ENCODE measurements at regions not wholly inside any gene's neighbourhood (a gene's known extent, or its start where the extent isn't known, plus 50 kb on each side); places are given as distances from the start of the nearest gene placed in this dataset.
A peak's percentile ranks its signal among the peaks of the same experiment; 100 is the strongest.

GRCh38 chr5:104186100-104186499 lies 623.5 kb upstream of the NUDT12 start:
- no peaks in the 10 kb centered on the region for H3K36me3 ChIP-seq
- H3K4me1 ChIP-seq = no peaks in the 10 kb centered on the region
- WGBS, 5 donors = 86 to 94% (median 92%) methylated on average over 7 of the region's 7 CpGs
- no peak for DNase-seq
- H3K9me3 ChIP-seq = peaks cover 0 to 27% (median 14%) of the 10 kb centered on the region in 4 donors
- no peaks in the 10 kb centered on the region for H3K27me3 ChIP-seq
- TF ChIP-seq POLR2A (IDR thresholded peaks at IDR 0.05) (no peak), POLR2AphosphoS5 (IDR thresholded peaks at IDR 0.05) (no peak), CTCF (IDR thresholded peaks at IDR 0.05) (no peak), EP300 (IDR thresholded peaks at IDR 0.05) (no peak)
- H3K4me3 ChIP-seq = no peak overlapping the region
- intact Hi-C loops (cut with DNase I; ENCODE audit: low total_unique reads) = no loop called here
- no peak overlapping the region for H3K27ac ChIP-seq

- H3K4me3 ChIP-seq = no peak overlapping the region
- WGBS, 5 donors = 53 to 56% (median 54%) methylated on average over 3 of the region's 3 CpGs
- no peaks in the 10 kb centered on the region for H3K4me1 ChIP-seq
- H3K36me3 ChIP-seq = no peaks in the 10 kb centered on the region
- no peak for TF ChIP-seq EP300 (IDR thresholded peaks at IDR 0.05)
- TF ChIP-seq CTCF (IDR thresholded peaks at IDR 0.05) = no peak
- TF ChIP-seq POLR2A (IDR thresholded peaks at IDR 0.05) = no peak
- TF ChIP-seq POLR2AphosphoS5 (IDR thresholded peaks at IDR 0.05) = no peak
- intact Hi-C loops (cut with DNase I; ENCODE audit: low total_unique reads) = no loop called here
- H3K27me3 ChIP-seq = no peaks in the 10 kb centered on the region
- DNase-seq = no peak
- H3K27ac ChIP-seq = no peak overlapping the region
- H3K9me3 ChIP-seq = peaks cover 0 to 45% (median 29%) of the 10 kb centered on the region in 4 donors
Observed at GRCh38 chr5:104184264-104184663, 621.7 kb upstream of the NUDT12 start.

- Histone ChIP-seq H3K4me3 (no peak overlapping the region), H3K4me1 (no peaks in the 10 kb centered on the region), H3K9me3 (peaks cover 0 to 39% (median 25%) of the 10 kb centered on the region in 4 donors), H3K36me3 (no peaks in the 10 kb centered on the region), H3K27me3 (no peaks in the 10 kb centered on the region), H3K27ac (no peak overlapping the region)
- intact Hi-C loops (cut with DNase I; ENCODE audit: low total_unique reads) = no loop called here
- DNase-seq = peak; percentile 9 to 30
- TF ChIP-seq CTCF (IDR thresholded peaks at IDR 0.05) (no peak), POLR2AphosphoS5 (IDR thresholded peaks at IDR 0.05) (no peak), EP300 (IDR thresholded peaks at IDR 0.05) (no peak), POLR2A (IDR thresholded peaks at IDR 0.05) (no peak)
- 68 to 72% (median 71%) methylated on average over 9 of the region's 9 CpGs for WGBS, 5 donors
Observed at GRCh38 chr5:104178829-104179456, 616.4 kb upstream of the NUDT12 start.

DNA sequence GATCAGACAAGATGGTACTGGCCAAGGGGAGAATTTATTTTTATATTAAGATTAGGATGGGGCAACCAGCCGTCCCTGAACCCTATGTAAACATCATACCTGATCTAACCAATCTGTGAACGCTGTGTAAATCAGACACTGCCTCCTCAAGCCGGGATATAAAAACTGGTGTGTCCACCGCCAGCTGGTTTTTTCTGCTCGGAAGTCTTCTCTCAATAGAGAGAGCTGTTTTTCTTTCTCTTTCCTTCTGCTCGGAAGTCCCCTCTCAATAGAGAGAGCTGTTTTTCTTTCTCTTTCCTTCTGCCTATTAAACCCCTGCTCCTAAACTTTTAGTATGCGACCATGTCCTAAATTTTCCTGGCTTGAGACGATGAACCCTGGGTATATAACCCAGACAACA lies 615.5 kb upstream of the NUDT12 start:
- 89 to 92% (median 91%) methylated on average over 8 of the region's 8 CpGs for WGBS, 5 donors
- no peak for TF ChIP-seq POLR2A (IDR thresholded peaks at IDR 0.05)
- TF ChIP-seq EP300 (IDR thresholded peaks at IDR 0.05) = no peak
- DNase-seq = no peak
- Histone ChIP-seq H3K36me3 (no peaks in the 10 kb centered on the region), H3K27me3 (no peaks in the 10 kb centered on the region), H3K27ac (no peak overlapping the region), H3K4me1 (no peaks in the 10 kb centered on the region), H3K4me3 (no peak overlapping the region), H3K9me3 (peaks cover 0 to 39% (median 25%) of the 10 kb centered on the region in 4 donors)
- intact Hi-C loops (cut with DNase I; ENCODE audit: low total_unique reads) = no loop called here

- Histone ChIP-seq H3K9me3 (peaks cover 0 to 39% (median 25%) of the 10 kb centered on the region in 4 donors), H3K4me3 (no peak overlapping the region), H3K36me3 (no peaks in the 10 kb centered on the region), H3K27ac (no peak overlapping the region), H3K4me1 (no peaks in the 10 kb centered on the region), H3K27me3 (no peaks in the 10 kb centered on the region)
- TF ChIP-seq POLR2A (IDR thresholded peaks at IDR 0.05) = no peak
- TF ChIP-seq POLR2AphosphoS5 (IDR thresholded peaks at IDR 0.05) = no peak
- no peak for TF ChIP-seq EP300 (IDR thresholded peaks at IDR 0.05)
- TF ChIP-seq CTCF (IDR thresholded peaks at IDR 0.05) = no peak
- 81 to 93% (median 87%) methylated on average over 2 of the region's 2 CpGs for WGBS, 5 donors
- DNase-seq = no peak
- intact Hi-C loops (cut with DNase I; ENCODE audit: low total_unique reads) = no loop called here
Observed at GRCh38 chr5:104177651-104178050, 615.1 kb upstream of the NUDT12 start.

Measured in stomach (tissue), 8 donors.